Ascending aorta (tissue), 2 donors: ENCODE measurements at regions not wholly inside any gene's neighbourhood (a gene's known extent, or its start where the extent isn't known, plus 50 kb on each side); places are given as distances from the start of the nearest gene placed in this dataset.

ENCODE experiments used
- DNase-seq, 2 donors: peaks; one replicate each; pipeline ENCODE4 v3.0.0-alpha.2; 2019; ENCODE audit warnings: low spot score in 2 of 2
- H3K27ac ChIP-seq, 2 donors: fragments of 200-600 bp; sonication (generic); one replicate each; pipeline ENCODE4 v1.5.1; 2016 to 2017; ENCODE audit warnings: mild to moderate bottlenecking in 1 of 2
- H3K27me3 ChIP-seq: fragments of 200-600 bp; sonication (generic); one replicate; pipeline ENCODE4 v1.5.1; 2017
- H3K36me3 ChIP-seq, 2 donors: fragments of 200-600 bp; sonication (generic); one replicate each; pipeline ENCODE4 v1.5.1; 2016
- H3K4me1 ChIP-seq, 2 donors: fragments of 200-600 bp; sonication (generic); one replicate each; pipeline ENCODE4 v1.5.1; 2016 to 2017; ENCODE audit warnings: mild to moderate bottlenecking in 1 of 2
- H3K4me3 ChIP-seq, 2 donors: fragments of 200-600 bp; sonication (generic); one replicate each; pipeline ENCODE4 v1.5.1; 2016 to 2017; ENCODE audit warnings: mild to moderate bottlenecking in 1 of 2
- H3K9me3 ChIP-seq, 2 donors: fragments of 200-600 bp; sonication (generic); one replicate each; pipeline ENCODE4 v1.5.1; 2016
- intact Hi-C: fragments of 100-400 bp; cut with DNase I; formaldehyde crosslinking; loops from one replicate; pipeline ENCODE4 v1.15.1; 2023
- TF ChIP-seq, protein P1 (sequence below), 3 experiments: fragments of 200-600 bp in 2 of 3; fragments of 450-650 bp in 1 of 3; sonication (generic) in 2 of 3; IDR thresholded peaks; one replicate each; pipeline ENCODE4 v1.5.1; 2016 to 2019; ENCODE audit warnings: antibody characterized with exemption in 3 of 3, mild to moderate bottlenecking in 1 of 3, moderate library complexity in 1 of 3

DNA sequence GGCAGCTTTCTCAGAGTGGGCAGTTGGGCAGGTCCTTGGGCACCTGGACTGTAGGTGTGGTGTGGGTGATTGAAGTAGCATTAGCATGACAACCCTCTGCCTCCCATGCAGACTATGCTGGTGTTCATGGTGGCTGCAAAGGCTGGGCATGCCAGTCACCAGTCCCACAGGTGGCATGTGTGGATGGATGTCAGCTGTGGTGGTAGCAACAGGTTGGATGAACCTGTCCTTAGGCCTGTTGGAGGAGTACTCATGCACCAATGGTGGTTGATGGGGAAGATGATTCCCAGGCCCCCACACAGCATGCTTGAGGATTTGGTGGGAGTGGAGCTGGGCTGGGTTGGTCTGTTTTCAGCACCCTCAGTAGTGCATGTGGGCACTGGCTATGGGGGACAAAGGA is 251.1 kb downstream of the PAX1 start:
- no peak for DNase-seq
- no peak overlapping the region for H3K27ac ChIP-seq
- H3K4me1 ChIP-seq, result no peaks in the 10 kb centered on the region
- no peaks in the 10 kb centered on the region for H3K9me3 ChIP-seq
- no peaks in the 10 kb centered on the region for H3K27me3 ChIP-seq
- no peak overlapping the region for H3K4me3 ChIP-seq
- intact Hi-C loops, result no loop called here
- TF ChIP-seq, protein P1, sequence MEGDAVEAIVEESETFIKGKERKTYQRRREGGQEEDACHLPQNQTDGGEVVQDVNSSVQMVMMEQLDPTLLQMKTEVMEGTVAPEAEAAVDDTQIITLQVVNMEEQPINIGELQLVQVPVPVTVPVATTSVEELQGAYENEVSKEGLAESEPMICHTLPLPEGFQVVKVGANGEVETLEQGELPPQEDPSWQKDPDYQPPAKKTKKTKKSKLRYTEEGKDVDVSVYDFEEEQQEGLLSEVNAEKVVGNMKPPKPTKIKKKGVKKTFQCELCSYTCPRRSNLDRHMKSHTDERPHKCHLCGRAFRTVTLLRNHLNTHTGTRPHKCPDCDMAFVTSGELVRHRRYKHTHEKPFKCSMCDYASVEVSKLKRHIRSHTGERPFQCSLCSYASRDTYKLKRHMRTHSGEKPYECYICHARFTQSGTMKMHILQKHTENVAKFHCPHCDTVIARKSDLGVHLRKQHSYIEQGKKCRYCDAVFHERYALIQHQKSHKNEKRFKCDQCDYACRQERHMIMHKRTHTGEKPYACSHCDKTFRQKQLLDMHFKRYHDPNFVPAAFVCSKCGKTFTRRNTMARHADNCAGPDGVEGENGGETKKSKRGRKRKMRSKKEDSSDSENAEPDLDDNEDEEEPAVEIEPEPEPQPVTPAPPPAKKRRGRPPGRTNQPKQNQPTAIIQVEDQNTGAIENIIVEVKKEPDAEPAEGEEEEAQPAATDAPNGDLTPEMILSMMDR (IDR thresholded peaks at IDR 0.05), result no peak
- no peaks in the 10 kb centered on the region for H3K36me3 ChIP-seq

DNA sequence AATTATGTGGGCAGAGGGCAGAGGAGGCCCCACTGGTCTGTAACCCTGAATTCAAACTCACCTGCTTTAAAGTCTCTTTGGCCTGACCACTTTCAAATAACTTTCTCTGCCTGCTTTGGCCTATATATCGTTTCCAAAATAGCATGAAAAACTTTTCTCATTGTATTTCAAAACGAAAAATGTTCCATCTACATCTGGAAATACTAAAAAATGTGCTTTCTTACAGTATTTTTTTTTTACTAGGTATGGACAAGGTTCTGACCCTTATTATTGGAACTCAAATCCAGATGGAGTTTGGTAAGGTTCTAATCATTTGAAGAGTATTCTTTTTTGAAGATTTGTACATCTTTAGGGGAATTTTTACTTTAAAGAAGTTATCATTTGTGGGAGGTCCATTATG is 241.9 kb downstream of the PAX1 start:
- intact Hi-C loops, result no loop called here
- TF ChIP-seq, protein P1 (IDR thresholded peaks at IDR 0.05), result no peak
- H3K36me3 ChIP-seq, result no peaks in the 10 kb centered on the region
- H3K4me1 ChIP-seq, result no peaks in the 10 kb centered on the region
- no peak for DNase-seq
- H3K4me3 ChIP-seq, result no peak overlapping the region
- H3K27me3 ChIP-seq, result no peaks in the 10 kb centered on the region
- H3K9me3 ChIP-seq, result no peaks in the 10 kb centered on the region
- H3K27ac ChIP-seq, result no peak overlapping the region

DNA sequence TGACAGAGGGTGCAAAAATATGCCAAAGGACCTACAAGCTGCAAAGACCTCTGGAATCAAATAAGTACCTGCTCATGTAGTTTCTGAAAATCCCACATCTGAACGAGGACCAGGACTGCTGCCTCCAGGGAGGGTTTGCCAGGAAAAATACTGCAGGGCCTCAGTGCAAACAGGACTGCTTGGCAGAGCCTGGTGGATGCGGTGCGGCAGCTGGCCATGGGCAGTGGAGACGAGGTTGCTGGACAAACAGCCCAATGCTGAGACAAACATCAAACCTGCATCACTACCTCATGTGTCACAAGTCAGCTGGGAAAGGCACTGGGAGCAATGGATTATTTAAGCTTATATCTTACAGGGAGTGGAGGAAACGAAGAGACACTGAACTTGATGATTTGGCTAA is 238.8 kb downstream of the PAX1 start:
- no peak for DNase-seq
- TF ChIP-seq, protein P1 (IDR thresholded peaks at IDR 0.05), result no peak
- Histone ChIP-seq H3K27ac (no peak overlapping the region), H3K27me3 (no peaks in the 10 kb centered on the region), H3K4me1 (no peaks in the 10 kb centered on the region), H3K36me3 (no peaks in the 10 kb centered on the region), H3K9me3 (no peaks in the 10 kb centered on the region), H3K4me3 (no peak overlapping the region)
- intact Hi-C loops, result no loop called here

DNA sequence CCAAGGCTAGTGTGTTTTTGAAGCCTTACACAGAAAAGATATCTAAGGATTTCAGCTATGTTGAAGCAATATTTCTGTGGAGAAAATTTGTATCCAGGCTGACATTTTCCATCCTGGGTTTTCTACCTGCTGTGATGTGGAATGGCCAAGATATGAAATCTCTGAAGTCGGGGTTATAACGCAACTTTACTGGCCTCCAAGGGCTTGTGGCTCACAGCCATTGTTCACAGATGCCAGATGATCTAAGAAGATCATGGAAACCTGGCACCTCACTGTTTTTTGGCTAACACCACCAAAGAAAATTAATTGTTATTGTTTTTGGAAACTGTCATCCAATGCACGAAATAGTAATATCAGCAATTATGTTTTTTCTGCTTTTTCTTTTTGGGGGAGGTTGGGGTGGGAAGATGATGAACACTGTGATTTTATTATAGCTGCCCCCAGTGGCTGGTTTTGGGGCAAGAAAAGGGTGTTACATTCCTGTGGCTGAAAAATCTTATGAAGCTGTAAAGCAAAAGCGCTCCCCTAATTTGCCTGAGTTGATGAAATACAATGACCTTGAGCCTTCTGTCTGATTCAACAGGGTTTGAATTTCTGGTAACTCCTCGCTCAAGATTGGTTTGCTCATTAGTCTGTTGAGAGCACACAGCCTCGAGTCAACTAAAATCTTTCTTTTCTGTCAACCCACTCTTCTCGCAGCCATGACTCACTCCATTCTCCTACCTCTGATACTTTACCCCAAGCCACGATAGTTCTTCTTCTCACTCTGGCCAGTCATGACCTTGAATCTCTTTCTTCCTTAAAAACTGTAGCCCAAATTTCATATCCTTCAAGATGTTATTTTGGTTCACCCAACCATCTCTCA is 236.7 kb downstream of the PAX1 start:
- no peak overlapping the region for H3K27ac ChIP-seq
- H3K36me3 ChIP-seq, result no peaks in the 10 kb centered on the region
- DNase-seq, result no peak
- TF ChIP-seq, protein P1 (IDR thresholded peaks at IDR 0.05), result no peak
- no peaks in the 10 kb centered on the region for H3K4me1 ChIP-seq
- H3K27me3 ChIP-seq, result no peaks in the 10 kb centered on the region
- intact Hi-C loops, result no loop called here
- no peak overlapping the region for H3K4me3 ChIP-seq
- H3K9me3 ChIP-seq, result no peaks in the 10 kb centered on the region

DNA sequence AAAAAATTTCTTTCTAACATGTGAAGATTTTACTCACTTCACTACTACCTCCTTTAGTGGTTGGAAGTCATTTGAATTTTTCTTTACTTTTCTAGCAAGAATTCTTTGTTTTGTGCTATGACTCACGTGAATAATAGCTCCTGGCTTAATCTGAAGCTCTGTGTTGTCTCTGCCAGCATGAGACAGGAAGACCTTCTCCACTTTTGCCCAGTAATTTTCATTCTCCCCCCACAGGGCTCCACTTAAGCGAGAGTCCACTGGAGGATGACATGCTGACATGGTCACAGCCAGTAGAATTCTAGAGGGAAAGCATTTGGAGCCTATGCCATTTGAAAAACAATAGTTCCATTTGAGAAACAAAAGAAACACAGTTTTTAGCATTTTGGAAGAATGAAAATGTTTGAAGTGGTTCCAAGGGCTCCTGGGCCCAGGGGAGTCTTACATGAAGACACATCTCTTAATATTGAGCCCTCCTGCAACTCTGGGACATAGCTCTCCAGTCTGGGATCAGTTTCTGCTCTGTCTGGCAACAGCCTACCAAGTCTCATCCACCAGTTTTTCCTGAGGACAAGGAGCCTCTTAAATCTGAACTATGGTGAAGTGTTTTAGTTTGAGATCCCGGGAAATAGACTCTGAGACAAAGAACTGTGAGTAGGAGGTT is 231.4 kb downstream of the PAX1 start:
- no peak for DNase-seq
- H3K4me3 ChIP-seq, result no peak overlapping the region
- TF ChIP-seq, protein P1 (IDR thresholded peaks at IDR 0.05), result no peak
- intact Hi-C loops, result no loop called here
- no peak overlapping the region for H3K27ac ChIP-seq
- H3K4me1 ChIP-seq, result no peaks in the 10 kb centered on the region
- no peaks in the 10 kb centered on the region for H3K27me3 ChIP-seq
- H3K36me3 ChIP-seq, result no peaks in the 10 kb centered on the region
- H3K9me3 ChIP-seq, result no peaks in the 10 kb centered on the region
